K562 (cell line): ENCODE measurements at regions not wholly inside any gene's neighbourhood (a gene's known extent, or its start where the extent isn't known, plus 50 kb on each side); places are given as distances from the start of the nearest gene placed in this dataset.

Experiments
- ATAC-seq: fragments of 200-7000 bp; cut with Tn5 transposase; 3 replicates; pipeline ENCODE4 v1.9.1; 2020; ENCODE audit warnings: moderate library complexity
- BruUV-seq: library from RNA; stranded (reverse); fragments of 400-500 nt; replicated peaks from 2 replicates; lab custom pipeline; 2021; lab: Mats Ljungman, UMichigan
- CTCF ChIA-PET: fragments of 300-600 bp; formaldehyde crosslinking; extraction: SDS; loops from one replicate; lab custom pipeline; 2021; ENCODE audit warnings: low intra/inter-chr PET ratio; lab: Yijun Ruan, JAX
- POLR2A ChIA-PET: fragments of 300-600, 350-650 bp; sonication (Branson Sonifier 250); formaldehyde crosslinking; extraction: SDS; loops from one replicate; lab custom pipeline; 2021; ENCODE audit warnings: antibody characterized with exemption, inconsistent platforms; lab: Yijun Ruan, JAX
- DNase-seq, 4 experiments: peaks; one replicate each; pipeline versions ENCODE4 v3.0.0 to v3.0.0-alpha.2; 2011 to 2018; ENCODE audit warnings: low spot score in 3 of 4, mixed read lengths in 3 of 4; ENCODE audit errors: extremely low read depth in 1 of 4
- FAIRE-seq: peaks from 2 replicates; lab custom pipeline; 2011; peaks lifted over from hg19 to GRCh38; lab: Jason Lieb, UNC
- H2AFZ ChIP-seq: 2 replicates; pipeline ENCODE4 v1.6.0; 2011; ENCODE audit warnings: low read depth, low read length, control low read depth, inconsistent platforms
- H3K27ac ChIP-seq: fragments of 200-600 bp; 3 replicates; pipeline ENCODE4 v1.8.0; 2011; ENCODE audit warnings: low read depth, mild to moderate bottlenecking, control low read depth, inconsistent platforms, low read length, moderate library complexity, mixed read lengths; ENCODE audit errors: extremely low read depth
- H3K27me3 ChIP-seq, 2 experiments: fragments of 300-600 bp in 1 of 2; 2 replicates in 1 of 2; 3 replicates in 1 of 2; pipeline versions ENCODE4 v1.6.0 to v1.8.0; 2011; ENCODE audit warnings: inconsistent platforms in 2 of 2, low read length in 2 of 2, mild to moderate bottlenecking in 1 of 2, mixed read lengths in 1 of 2, moderate library complexity in 1 of 2; ENCODE audit not compliant: control insufficient read depth in 2 of 2, insufficient read depth in 2 of 2
- H3K36me3 ChIP-seq: fragments of 300-600 bp; 3 replicates; pipeline ENCODE4 v1.8.0; 2011; ENCODE audit warnings: mild to moderate bottlenecking, low read length, inconsistent platforms; ENCODE audit not compliant: control insufficient read depth, insufficient read depth
- H3K4me1 ChIP-seq, 2 experiments: fragments of 200-600 bp in 1 of 2; replicated peaks in 1 of 2; 2 replicates in 1 of 2; 3 replicates in 1 of 2; pipeline versions ENCODE4 v1.5.1 to v1.8.0; 2011; ENCODE audit warnings: inconsistent platforms in 2 of 2, low read length in 2 of 2, mild to moderate bottlenecking in 1 of 2, mixed read lengths in 1 of 2, moderate library complexity in 1 of 2; ENCODE audit not compliant: control insufficient read depth in 2 of 2, insufficient read depth in 2 of 2
- H3K4me2 ChIP-seq: 2 replicates; pipeline ENCODE4 v1.6.1; 2011; ENCODE audit warnings: low read length, control low read depth, inconsistent platforms, mixed read lengths; ENCODE audit not compliant: insufficient read depth
- H3K4me3 ChIP-seq: fragments of 200-600 bp; sonication (generic), shearing (Covaris generic); 2 replicates; pipeline ENCODE4 v1.5.1; 2016; ENCODE audit warnings: control low read depth, inconsistent platforms
- H3K79me2 ChIP-seq: fragments of 200-600 bp; 3 replicates; pipeline ENCODE4 v1.8.0; 2011; ENCODE audit warnings: low read length, inconsistent platforms; ENCODE audit not compliant: control insufficient read depth, insufficient read depth
- H3K9ac ChIP-seq, 2 experiments: 2 replicates each; pipeline versions ENCODE4 v1.6.0 to v1.6.1; 2011; ENCODE audit warnings: low read depth in 2 of 2, low read length in 2 of 2, control low read depth in 1 of 2, inconsistent platforms in 1 of 2, mild to moderate bottlenecking in 1 of 2, mixed read lengths in 1 of 2; ENCODE audit not compliant: insufficient read depth in 1 of 2
- H3K9me1 ChIP-seq: one replicate; pipeline ENCODE4 v1.6.0; 2011; ENCODE audit warnings: inconsistent platforms, mild to moderate bottlenecking, low read length, moderate library complexity; ENCODE audit not compliant: control insufficient read depth, insufficient read depth
- H3K9me3 ChIP-seq: replicated peaks from 2 replicates; pipeline ENCODE4 v1.5.1; 2011; ENCODE audit warnings: low read depth, low read length, inconsistent platforms; ENCODE audit not compliant: control insufficient read depth, insufficient read depth
- H4K20me1 ChIP-seq: replicated peaks from 2 replicates; pipeline ENCODE4 v1.6.1; 2011; ENCODE audit warnings: low read length, inconsistent platforms, mixed read lengths; ENCODE audit not compliant: control insufficient read depth, insufficient read depth
- CBX1 ChIP-seq: sonication (generic); IDR thresholded peaks from 2 replicates; pipeline ENCODE4 v1.6.1; 2016; ENCODE audit warnings: antibody characterized with exemption, low read depth, mild to moderate bottlenecking
- CHD1 ChIP-seq: fragments of 200-600 bp; sonication (generic); IDR thresholded peaks from one replicate; pipeline ENCODE4 v1.6.1; 2012; ENCODE audit warnings: mild to moderate bottlenecking, moderate library complexity, low read length, inconsistent platforms
- ETV6 ChIP-seq, 3 experiments: fragments of 150-350 bp in 1 of 3; sonication (generic) in 1 of 3; formaldehyde crosslinking in 1 of 3; IDR thresholded peaks; 2 replicates each; pipeline versions ENCODE4 v1.6.1 to v1.8.0; 2014 to 2022; ENCODE audit warnings: borderline replicate concordance in 2 of 3, low read depth in 2 of 3, antibody characterized with exemption in 1 of 3, low read length in 1 of 3, mild to moderate bottlenecking in 1 of 3, missing genetic modification reagents in 1 of 3
- HDAC3 ChIP-seq: fragments of 450-650 bp; IDR thresholded peaks from 2 replicates; pipeline ENCODE4 v1.6.1; 2018; ENCODE audit warnings: borderline replicate concordance, mild to moderate bottlenecking, moderate library complexity; ENCODE audit not compliant: partially characterized antibody
- HMG20B ChIP-seq: fragments of 250-450 bp; sonication (Bioruptor Pico); IDR thresholded peaks from 2 replicates; pipeline ENCODE4 v1.5.0; 2021; ENCODE audit warnings: mild to moderate bottlenecking
- NBN ChIP-seq: fragments of 450-650 bp; IDR thresholded peaks from 2 replicates; pipeline ENCODE4 v1.6.1; 2016; ENCODE audit warnings: low read depth, mild to moderate bottlenecking
- NELFE ChIP-seq: IDR thresholded peaks from 2 replicates; pipeline ENCODE4 v1.6.1; 2011; ENCODE audit warnings: mild to moderate bottlenecking; ENCODE audit not compliant: insufficient read depth, insufficient read length
- NFXL1 ChIP-seq: fragments of 450-650 bp; formaldehyde crosslinking; IDR thresholded peaks from 2 replicates; pipeline ENCODE4 v1.4.0; 2021; ENCODE audit warnings: mild to moderate bottlenecking
- PHF8 ChIP-seq: fragments of 200-600 bp; sonication (generic); IDR thresholded peaks from 2 replicates; pipeline ENCODE4 v1.6.1; 2012; ENCODE audit warnings: mixed run types, mild to moderate bottlenecking, inconsistent platforms, low read length, moderate library complexity, borderline replicate concordance
- TAF15 ChIP-seq: fragments of 200-400 bp; formaldehyde crosslinking; IDR thresholded peaks from 2 replicates; pipeline ENCODE4 v1.6.1; 2017; ENCODE audit warnings: mild to moderate bottlenecking, low read depth, low read length, moderate library complexity
- ZFPM2 ChIP-seq: fragments of 250-450 bp; sonication (Bioruptor Pico); IDR thresholded peaks from 2 replicates; pipeline ENCODE4 v1.5.1; 2022; ENCODE audit warnings: mild to moderate bottlenecking
- ZNF197 ChIP-seq: fragments of 200-800 bp; sonication (Bioruptor generic); IDR thresholded peaks from 2 replicates; pipeline ENCODE4 v1.6.1; 2016; ENCODE audit warnings: low read depth, missing genetic modification characterization, missing compliant biosample characterization
- ZNF224 ChIP-seq: sonication (generic); formaldehyde crosslinking; IDR thresholded peaks from 2 replicates; pipeline ENCODE4 v1.8.0; 2022; ENCODE audit warnings: mild to moderate bottlenecking, missing genetic modification reagents
- ZNF239 ChIP-seq: fragments of 250-450 bp; sonication (Bioruptor Pico); IDR thresholded peaks from 2 replicates; pipeline ENCODE4 v1.4.0; 2020; ENCODE audit warnings: mild to moderate bottlenecking
- ZNF79 ChIP-seq: fragments of 250-450 bp; sonication (Bioruptor Pico); IDR thresholded peaks from 2 replicates; pipeline ENCODE4 v1.4.0; 2020; ENCODE audit warnings: low read depth, mild to moderate bottlenecking, moderate library complexity
- WGBS: fragments of 100-300 bp; shearing (Covaris generic); methylation state at CpG from one replicate; pipeline ENCODE4 v1.1.6; 2016; ENCODE audit warnings: low coverage, mixed read lengths; ENCODE audit not compliant: insufficient coverage; ENCODE audit errors: missing lambda C conversion rate; 5-methylcytosine and 5-hydroxymethylcytosine counted together
- in situ Hi-C: fragments of 300-500 bp; cut with MboI; formaldehyde crosslinking; loops from 4 replicates; pipeline ENCODE4 v1.15.0; 2018; ENCODE audit warnings: inconsistent platforms, mixed read lengths
- intact Hi-C: fragments of 100-400 bp; cut with micrococcal nuclease; formaldehyde crosslinking; loops from 2 replicates; pipeline ENCODE4 v1.14.2; 2022
- TF ChIP-seq, protein P1 (sequence below): fragments of 250-450 bp; sonication (Bioruptor Pico); IDR thresholded peaks from 2 replicates; pipeline ENCODE4 v1.5.0; 2020; ENCODE audit warnings: mild to moderate bottlenecking

DNA sequence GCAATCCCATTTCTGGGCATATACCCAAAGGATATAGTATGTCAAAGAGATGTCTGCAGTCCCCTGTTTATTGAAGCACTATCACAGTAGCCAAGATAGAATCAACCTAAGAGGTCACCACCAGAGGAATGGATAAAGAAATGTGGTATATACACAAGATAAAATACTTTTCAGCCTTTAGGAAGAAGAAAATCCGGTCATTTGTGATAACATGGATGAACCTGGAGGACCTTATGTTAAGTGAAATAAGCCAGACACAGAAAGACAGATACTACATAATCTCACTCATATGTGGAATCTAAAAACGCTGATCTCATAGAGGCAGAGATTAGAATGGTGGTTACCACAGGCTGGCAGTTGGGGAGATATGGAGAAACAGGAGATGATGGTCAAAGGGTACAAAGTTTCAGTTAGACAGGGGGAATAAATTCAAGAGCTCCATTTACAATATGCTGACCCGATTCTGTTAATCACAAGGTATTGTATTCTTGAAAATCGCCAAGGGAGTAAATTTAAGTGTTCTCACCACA lies 195.8 kb downstream of the MTHFS start:
- TF ChIP-seq HMG20B, result no peak
- TF ChIP-seq NFXL1 (CRISPR knock-in tag), result no peak
- no peak for TF ChIP-seq CBX1
- no peak for TF ChIP-seq ZFPM2
- TF ChIP-seq ZNF197 (CRISPR knock-in tag), result no peak
- no peak for TF ChIP-seq HDAC3
- TF ChIP-seq TAF15, result no peak
- FAIRE-seq, result no peak
- CTCF ChIA-PET, result no interaction called here

DNA sequence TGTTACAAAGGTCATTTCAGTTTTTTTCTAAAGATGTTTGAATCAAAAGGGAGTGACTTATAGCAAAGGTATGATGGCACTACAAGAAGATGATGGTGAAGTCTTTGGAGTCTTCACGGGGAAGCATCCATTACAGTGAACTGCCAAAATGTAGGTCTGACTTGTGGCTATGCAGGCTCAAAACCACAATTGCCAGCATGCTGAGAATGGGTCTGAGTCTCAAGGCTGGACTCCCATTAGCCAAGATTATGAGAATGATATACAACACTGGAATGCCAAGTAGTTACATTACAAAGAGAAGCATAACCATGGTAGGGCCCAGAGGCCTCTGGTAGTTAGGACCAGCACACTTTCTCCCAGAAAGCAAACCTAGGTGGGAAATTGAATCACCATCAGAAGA lies 194.2 kb downstream of the MTHFS start:
- Histone ChIP-seq H3K9ac (no peak overlapping the region), H3K4me1 (no peaks in the 10 kb centered on the region), H4K20me1 (no peaks in the 10 kb centered on the region), H3K4me3 (no peak overlapping the region), H2AFZ (no peak overlapping the region), H3K36me3 (no peaks in the 10 kb centered on the region), H3K27me3 (no peaks in the 10 kb centered on the region), H3K9me1 (no peaks in the 10 kb centered on the region), H3K9me3 (no peaks in the 10 kb centered on the region), H3K4me2 (no peak overlapping the region), H3K27ac (no peak overlapping the region), H3K79me2 (no peaks in the 10 kb centered on the region)
- ATAC-seq, result no peak
- POLR2A ChIA-PET, result no interaction called here
- in situ Hi-C loops (no loop called here), intact Hi-C loops (no loop called here)
- 0% methylated on average over 1 of the region's 1 CpG for WGBS
- CTCF ChIA-PET, result no interaction called here
- DNase-seq, result no peak
- FAIRE-seq, result no peak
- BruUV-seq, result no TSS peak
- TF ChIP-seq PHF8 (no peak), ETV6 (IDR thresholded peaks at IDR 0.05; ENCODE audit: borderline replicate concordance in 1 of 2, low read depth in 2 of 2, low read length in 1 of 2) (no peak), ETV6 (CRISPR knock-in tag; IDR thresholded peaks at IDR 0.05; ENCODE audit: borderline replicate concordance) (no peak), CHD1 (no peak), NELFE (no peak), NBN (no peak), ZNF79 (no peak), ZNF239 (CRISPR knock-in tag) (no peak), ZNF224 (no peak)
- TF ChIP-seq, protein P1, sequence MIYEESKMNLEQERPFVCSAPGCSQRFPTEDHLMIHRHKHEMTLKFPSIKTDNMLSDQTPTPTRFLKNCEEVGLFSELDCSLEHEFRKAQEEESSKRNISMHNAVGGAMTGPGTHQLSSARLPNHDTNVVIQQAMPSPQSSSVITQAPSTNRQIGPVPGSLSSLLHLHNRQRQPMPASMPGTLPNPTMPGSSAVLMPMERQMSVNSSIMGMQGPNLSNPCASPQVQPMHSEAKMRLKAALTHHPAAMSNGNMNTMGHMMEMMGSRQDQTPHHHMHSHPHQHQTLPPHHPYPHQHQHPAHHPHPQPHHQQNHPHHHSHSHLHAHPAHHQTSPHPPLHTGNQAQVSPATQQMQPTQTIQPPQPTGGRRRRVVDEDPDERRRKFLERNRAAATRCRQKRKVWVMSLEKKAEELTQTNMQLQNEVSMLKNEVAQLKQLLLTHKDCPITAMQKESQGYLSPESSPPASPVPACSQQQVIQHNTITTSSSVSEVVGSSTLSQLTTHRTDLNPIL (CRISPR knock-in tag), result no peak

More for the DNA sequence above, 195.8 kb downstream of the MTHFS start:
- H3K27me3 ChIP-seq, result no peaks in the 10 kb centered on the region
- no peaks in the 10 kb centered on the region for H3K9me3 ChIP-seq
- no peak for ATAC-seq
- no peak overlapping the region for H2AFZ ChIP-seq
- no peaks in the 10 kb centered on the region for H3K9me1 ChIP-seq
- H3K9ac ChIP-seq, result no peak overlapping the region
- no peak overlapping the region for H3K27ac ChIP-seq
- no peak overlapping the region for H3K4me2 ChIP-seq
- in situ Hi-C loops (no loop called here), intact Hi-C loops (no loop called here)
- no peaks in the 10 kb centered on the region for H3K36me3 ChIP-seq
- no peak overlapping the region for H3K4me3 ChIP-seq
- no peak for DNase-seq
- no TSS peak for BruUV-seq
- no peaks in the 10 kb centered on the region for H3K4me1 ChIP-seq
- POLR2A ChIA-PET, result no interaction called here
- 3% methylated on average over 4 of the region's 4 CpGs for WGBS
- H3K79me2 ChIP-seq, result no peaks in the 10 kb centered on the region
- no peaks in the 10 kb centered on the region for H4K20me1 ChIP-seq
